ENCODE measurements at regions not wholly inside any gene's neighbourhood (a gene's known extent, or its start where the extent isn't known, plus 50 kb on each side); places are given as distances from the start of the nearest gene placed in this dataset.

GRCh38 chr7:81605493-81605892 lies 164.4 kb downstream of the HGF start:
- DNase-seq = no peak

- no peak for DNase-seq
Measured at GRCh38 chr7:81604808-81605174, 165.1 kb downstream of the HGF start.

GRCh38 chr7:81604075-81604807 lies 165.6 kb downstream of the HGF start:
- no peak for DNase-seq

- DNase-seq = no peak
Measured at GRCh38 chr7:81600608-81601007, 169.2 kb downstream of the HGF start.

GRCh38 chr7:81598951-81599350 lies 170.9 kb downstream of the HGF start:
- DNase-seq = no peak

GRCh38 chr7:81594767-81595166 lies 175.1 kb downstream of the HGF start:
- DNase-seq = no peak

- no peak for DNase-seq
Measured at GRCh38 chr7:81590131-81590530, 179.7 kb downstream of the HGF start.

- no peak for DNase-seq
Measured at GRCh38 chr7:81584667-81585066, 185.2 kb downstream of the HGF start.

- DNase-seq = no peak
Measured at GRCh38 chr7:81583882-81584533, 185.8 kb downstream of the HGF start.

- no peak for DNase-seq
Measured at GRCh38 chr7:81583090-81583489, 186.8 kb downstream of the HGF start.

GRCh38 chr7:81577642-81578340 lies 192.1 kb downstream of the HGF start:
- DNase-seq = no peak

- no peak for DNase-seq
Measured at GRCh38 chr7:81574723-81575326, 195.0 kb downstream of the HGF start.

- no peak for DNase-seq
Measured at GRCh38 chr7:81573932-81574331, 195.9 kb downstream of the HGF start.

GRCh38 chr7:81573128-81573527 lies 196.7 kb downstream of the HGF start:
- DNase-seq = no peak

- DNase-seq = no peak
Measured at GRCh38 chr7:81562581-81562980, 207.3 kb downstream of the HGF start.

GRCh38 chr7:81560708-81561107 lies 209.1 kb downstream of the HGF start:
- no peak for DNase-seq

- no peak for DNase-seq
Measured at GRCh38 chr7:81549484-81550016, 220.3 kb downstream of the HGF start.

- DNase-seq = no peak
Measured at GRCh38 chr7:81534996-81535395, 234.9 kb downstream of the HGF start.

GRCh38 chr7:81534446-81534845 lies 235.4 kb downstream of the HGF start:
- DNase-seq = no peak

- DNase-seq = no peak
Measured at GRCh38 chr7:81533931-81534330, 235.9 kb downstream of the HGF start.

- no peak for DNase-seq
Measured at GRCh38 chr7:81533426-81533825, 236.4 kb downstream of the HGF start.

- no peak for DNase-seq
Measured at GRCh38 chr7:81529785-81530184, 240.1 kb downstream of the HGF start.

GRCh38 chr7:81527651-81528050 lies 242.2 kb downstream of the HGF start:
- no peak for DNase-seq

GRCh38 chr7:81526971-81527370 lies 242.9 kb downstream of the HGF start:
- DNase-seq = no peak
